ENCODE measurements at regions not wholly inside any gene's neighbourhood (a gene's known extent, or its start where the extent isn't known, plus 50 kb on each side); places are given as distances from the start of the nearest gene placed in this dataset.
A peak's percentile ranks its signal among the peaks of the same experiment; 100 is the strongest.

GRCh38 chr2:120444691-120445240, 98.8 kb downstream of the INHBB start:
- Histone ChIP-seq H3K9me3 (ENCODE audit: control insufficient read depth, insufficient read depth, low read depth, low read length) (no peaks in the 10 kb centered on the region), H3K27ac (ENCODE audit: extremely low read depth, low read depth, low read length) (no peak overlapping the region), H3K4me1 (ENCODE audit: control insufficient read depth, insufficient read depth, low read length) (no peaks in the 10 kb centered on the region), H3K36me3 (ENCODE audit: control insufficient read depth in 2 of 2, insufficient read depth in 1 of 2, low read length in 2 of 2) (no peaks in the 10 kb centered on the region), H3K4me3 (ENCODE audit: low read depth, low read length) (no peak overlapping the region)
- CTCF ChIA-PET, result no interaction called here
- TF ChIP-seq ZNF114 (tag by site-specific recombination; IDR thresholded peaks at IDR 0.05) (no peak), EGR2 (tag by site-specific recombination; IDR thresholded peaks at IDR 0.05; ENCODE audit: low read depth) (no peak), ZNF623 (tag by site-specific recombination; IDR thresholded peaks at IDR 0.05) (no peak), ZNF645 (tag by site-specific recombination; IDR thresholded peaks at IDR 0.05) (no peak), TCF7L2 (IDR thresholded peaks at IDR 0.05; ENCODE audit: borderline replicate concordance, low read depth, low read length) (no peak), REPIN1 (tag by site-specific recombination; IDR thresholded peaks at IDR 0.05; ENCODE audit: low read depth) (no peak), ZNF513 (tag by site-specific recombination; IDR thresholded peaks at IDR 0.05) (no peak), ZBTB21 (tag by site-specific recombination; IDR thresholded peaks at IDR 0.05) (no peak), HOXA7 (CRISPR knock-in tag; IDR thresholded peaks at IDR 0.05; ENCODE audit: borderline replicate concordance) (no peak), ZNF169 (tag by site-specific recombination; IDR thresholded peaks at IDR 0.05) (no peak), SP7 (tag by site-specific recombination; IDR thresholded peaks at IDR 0.05) (no peak), ZNF664 (tag by site-specific recombination; IDR thresholded peaks at IDR 0.05) (no peak), ZBTB20 (tag by site-specific recombination; IDR thresholded peaks at IDR 0.05) (no peak), ZNF248 (tag by site-specific recombination; IDR thresholded peaks at IDR 0.05) (no peak), ZNF16 (tag by site-specific recombination; IDR thresholded peaks at IDR 0.05; ENCODE audit: low read depth) (no peak), ZNF610 (tag by site-specific recombination; IDR thresholded peaks at IDR 0.05; ENCODE audit: borderline replicate concordance) (no peak)
- POLR2A ChIA-PET, result no interaction called here

GRCh38 chr2:120445449-120446143, 99.7 kb downstream of the INHBB start:
- no peak overlapping the region for H3K27ac ChIP-seq (ENCODE audit: extremely low read depth, low read depth, low read length)
- H3K36me3 ChIP-seq (ENCODE audit: control insufficient read depth in 2 of 2, insufficient read depth in 1 of 2, low read length in 2 of 2), result no peaks in the 10 kb centered on the region
- H3K4me1 ChIP-seq (ENCODE audit: control insufficient read depth, insufficient read depth, low read length), result no peaks in the 10 kb centered on the region
- no peak overlapping the region for H3K4me3 ChIP-seq (ENCODE audit: low read depth, low read length)
- ChIA-PET CTCF (interaction anchor here (0.5 to 0.7 kb wide), 3 partner anchors 10 to 76 kb away, joined by 3 to 5 read pairs (median 3); no protein-coding TSS in a partner anchor), POLR2A (no interaction called here)
- no peaks in the 10 kb centered on the region for H3K9me3 ChIP-seq (ENCODE audit: control insufficient read depth, insufficient read depth, low read depth, low read length)
- no peak for TF ChIP-seq ZNF24 (tag by site-specific recombination; IDR thresholded peaks at IDR 0.05)
- TF ChIP-seq ZNF18 (tag by site-specific recombination; IDR thresholded peaks at IDR 0.05), result 0 out of 2 replicates have a peak, but pooled peaks have one; percentile 35
